NB4 (cell line): ENCODE measurements at regions not wholly inside any gene's neighbourhood (a gene's known extent, or its start where the extent isn't known, plus 50 kb on each side); places are given as distances from the start of the nearest gene placed in this dataset.

Source experiments
- DNase-seq: peaks from one replicate; pipeline ENCODE4 v3.0.0; 2010; ENCODE audit warnings: low read depth
- H3K4me3 ChIP-seq: one replicate; pipeline ENCODE4 v1.5.1; 2011; ENCODE audit warnings: mild to moderate bottlenecking, low read depth, low read length, moderate library complexity
- CTCF ChIP-seq: IDR thresholded peaks from one replicate; pipeline ENCODE4 v1.5.1; 2012; ENCODE audit warnings: low read depth, low read length
- MAX ChIP-seq: IDR thresholded peaks from 2 replicates; pipeline ENCODE4 v1.6.1; 2011; ENCODE audit warnings: low read depth, low read length
- MYC ChIP-seq: IDR thresholded peaks from 2 replicates; pipeline ENCODE4 v1.6.1; 2011; ENCODE audit warnings: low read depth, low read length
- POLR2A ChIP-seq: IDR thresholded peaks from 2 replicates; pipeline ENCODE4 v1.6.1; 2011; ENCODE audit warnings: mild to moderate bottlenecking; ENCODE audit not compliant: insufficient read length; ENCODE audit errors: extremely low read depth

- no peak overlapping the region for H3K4me3 ChIP-seq
- no peak for TF ChIP-seq MAX
- no peak for TF ChIP-seq CTCF
- TF ChIP-seq MYC, result no peak
- TF ChIP-seq POLR2A, result no peak
- DNase-seq, result no peak
Measured at GRCh38 chr6:6766230-6766905, 177.8 kb downstream of the LY86 start.

GRCh38 chr6:6769466-6769865, 180.9 kb downstream of the LY86 start:
- DNase-seq, result no peak
- TF ChIP-seq MAX (no peak), MYC (no peak), POLR2A (no peak), CTCF (no peak)
- H3K4me3 ChIP-seq, result no peak overlapping the region

DNA sequence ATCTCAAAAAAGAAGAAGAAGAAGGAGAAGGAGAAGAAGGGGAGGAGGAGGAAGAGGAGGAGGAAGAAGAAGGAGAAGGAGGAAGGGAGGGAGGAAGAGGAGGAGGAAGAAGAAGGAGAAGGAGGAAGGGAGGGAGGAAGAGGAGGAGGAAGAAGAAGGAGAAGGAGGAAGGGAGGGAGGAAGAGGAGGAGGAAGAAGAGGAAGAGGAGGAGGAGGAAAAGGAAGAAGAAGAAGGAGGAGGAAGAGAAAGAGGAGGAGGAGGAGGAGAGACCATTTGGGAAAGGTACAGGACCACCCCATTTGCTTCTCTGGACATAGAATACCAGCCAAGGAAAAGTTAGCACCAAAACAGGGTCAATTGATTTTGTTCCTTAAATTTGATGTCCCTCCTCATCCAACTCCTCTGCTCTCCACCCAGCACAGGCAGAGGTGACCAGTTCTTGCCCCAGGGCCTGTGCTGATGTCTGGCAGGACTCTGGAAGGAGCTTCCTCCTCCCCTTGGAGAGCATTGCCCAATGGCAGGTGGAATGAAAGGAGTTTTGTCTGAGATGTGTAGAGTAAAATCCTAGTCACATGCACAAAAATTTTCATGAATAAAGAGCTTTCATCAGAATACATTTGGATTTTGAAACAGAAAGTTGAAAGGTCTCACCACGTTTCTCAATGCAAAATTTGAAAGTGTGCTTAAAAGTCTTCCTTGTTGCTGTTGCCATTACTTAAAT, 182.9 kb downstream of the LY86 start:
- no peak for DNase-seq
- H3K4me3 ChIP-seq, result no peak overlapping the region
- TF ChIP-seq MAX, result no peak
- no peak for TF ChIP-seq CTCF
- no peak for TF ChIP-seq MYC
- TF ChIP-seq POLR2A, result no peak

GRCh38 chr6:6771964-6772363, 183.4 kb downstream of the LY86 start:
- H3K4me3 ChIP-seq, result no peak overlapping the region
- DNase-seq, result no peak
- TF ChIP-seq MAX (no peak), MYC (no peak), CTCF (no peak)

DNA sequence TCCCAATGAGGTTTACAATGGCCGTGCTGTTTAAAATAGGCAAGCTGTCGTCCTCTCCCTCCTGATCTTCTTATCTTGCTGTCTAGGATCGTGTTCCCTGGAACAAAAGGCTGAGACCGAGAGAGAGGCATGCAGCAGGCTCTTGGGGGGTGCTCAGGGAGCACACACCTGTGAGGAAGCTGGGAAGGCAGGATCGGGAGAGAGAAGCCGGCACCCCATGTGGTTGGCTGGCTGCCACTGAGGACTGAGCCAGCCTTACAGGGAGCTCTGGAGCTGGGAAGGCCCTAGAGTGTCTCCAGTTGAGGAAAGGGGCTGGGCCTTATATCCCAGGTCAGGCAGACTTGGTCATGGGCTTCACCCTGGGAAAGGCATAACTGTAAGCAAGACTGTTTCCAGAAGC, 184.2 kb downstream of the LY86 start:
- no peak overlapping the region for H3K4me3 ChIP-seq
- DNase-seq, result no peak
- TF ChIP-seq CTCF, result no peak
- TF ChIP-seq MYC, result no peak
- TF ChIP-seq MAX, result no peak
- no peak for TF ChIP-seq POLR2A
